ENCODE measurements at regions not wholly inside any gene's neighbourhood (a gene's known extent, or its start where the extent isn't known, plus 50 kb on each side); places are given as distances from the start of the nearest gene placed in this dataset.

- no peak overlapping the region for H3K4me2 ChIP-seq (ENCODE audit: low read length)
- no peaks in the 10 kb centered on the region for H3K27me3 ChIP-seq (ENCODE audit: insufficient read depth, low read length)
- no peak overlapping the region for H3K27ac ChIP-seq (ENCODE audit: low read depth, low read length, poor library complexity, severe bottlenecking)
- no peaks in the 10 kb centered on the region for H3K4me1 ChIP-seq (ENCODE audit: insufficient read depth, low read length, severe bottlenecking)
- no peaks in the 10 kb centered on the region for H3K9me3 ChIP-seq (ENCODE audit: low read length)
- no peaks in the 10 kb centered on the region for H3K9me2 ChIP-seq (ENCODE audit: low read depth, low read length)
- TF ChIP-seq CTCF (IDR thresholded peaks at IDR 0.05; ENCODE audit: low read length), result no peak
- no peak for TF ChIP-seq EZH2 (IDR thresholded peaks at IDR 0.05; ENCODE audit: borderline replicate concordance, low read length)
- H4K20me1 ChIP-seq (ENCODE audit: insufficient read depth, low read length), result no peaks in the 10 kb centered on the region
- no peak overlapping the region for H3K4me3 ChIP-seq (ENCODE audit: low read depth, low read length, poor library complexity, severe bottlenecking)
- no peak overlapping the region for H3K9ac ChIP-seq (ENCODE audit: low read length)
- no peaks in the 10 kb centered on the region for H3F3A ChIP-seq (ENCODE audit: insufficient read depth, low read length)
- H2AFZ ChIP-seq (ENCODE audit: low read length), result no peak overlapping the region
- H3K36me3 ChIP-seq (ENCODE audit: insufficient read depth, low read length), result no peaks in the 10 kb centered on the region
- H3K79me2 ChIP-seq (ENCODE audit: insufficient read depth, low read length), result no peaks in the 10 kb centered on the region
Measured at GRCh38 chr6:166853371-166854325, 102.7 kb downstream of the RNASET2 start.

DNA sequence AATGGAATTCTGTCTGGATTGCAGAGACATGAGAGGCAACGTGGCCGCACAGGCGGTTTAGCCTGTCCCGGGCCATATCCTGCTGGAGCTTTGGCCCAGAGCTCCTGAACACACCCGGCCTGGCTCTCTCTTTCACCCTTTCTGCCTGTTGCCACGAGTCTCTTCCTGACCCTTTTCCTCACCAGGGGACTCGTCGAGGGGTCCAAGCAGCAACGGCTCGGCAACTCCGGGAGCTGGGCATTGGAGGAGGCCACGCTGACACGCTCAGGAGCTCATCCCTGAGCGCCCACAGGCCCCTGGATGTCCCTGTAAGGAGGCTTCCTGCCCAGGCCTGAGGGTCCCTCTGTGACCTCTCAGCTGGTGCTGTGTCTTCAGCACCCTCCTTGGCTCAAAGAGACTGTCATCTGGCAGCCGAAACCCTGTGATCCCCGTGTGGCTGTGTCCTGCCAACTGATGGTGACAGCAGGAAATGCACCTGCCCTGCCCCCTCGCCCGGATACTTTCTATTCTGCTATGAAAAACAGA, 103.8 kb downstream of the RNASET2 start:
- H3K9me3 ChIP-seq (ENCODE audit: low read length), result no peaks in the 10 kb centered on the region
- no peaks in the 10 kb centered on the region for H3F3A ChIP-seq (ENCODE audit: insufficient read depth, low read length)
- no peak overlapping the region for H3K4me3 ChIP-seq (ENCODE audit: low read depth, low read length, poor library complexity, severe bottlenecking)
- H3K9ac ChIP-seq (ENCODE audit: low read length), result no peak overlapping the region
- H3K4me2 ChIP-seq (ENCODE audit: low read length), result no peak overlapping the region
- H3K27ac ChIP-seq (ENCODE audit: low read depth, low read length, poor library complexity, severe bottlenecking), result no peak overlapping the region
- no peaks in the 10 kb centered on the region for H3K36me3 ChIP-seq (ENCODE audit: insufficient read depth, low read length)
- no peaks in the 10 kb centered on the region for H4K20me1 ChIP-seq (ENCODE audit: insufficient read depth, low read length)
- no peaks in the 10 kb centered on the region for H3K4me1 ChIP-seq (ENCODE audit: insufficient read depth, low read length, severe bottlenecking)
- TF ChIP-seq CTCF (IDR thresholded peaks at IDR 0.05; ENCODE audit: low read length) (no peak), EZH2 (IDR thresholded peaks at IDR 0.05; ENCODE audit: borderline replicate concordance, low read length) (no peak)
- no peak overlapping the region for H2AFZ ChIP-seq (ENCODE audit: low read length)
- no peaks in the 10 kb centered on the region for H3K27me3 ChIP-seq (ENCODE audit: insufficient read depth, low read length)
- H3K79me2 ChIP-seq (ENCODE audit: insufficient read depth, low read length), result no peaks in the 10 kb centered on the region
- H3K9me2 ChIP-seq (ENCODE audit: low read depth, low read length), result no peaks in the 10 kb centered on the region

DNA sequence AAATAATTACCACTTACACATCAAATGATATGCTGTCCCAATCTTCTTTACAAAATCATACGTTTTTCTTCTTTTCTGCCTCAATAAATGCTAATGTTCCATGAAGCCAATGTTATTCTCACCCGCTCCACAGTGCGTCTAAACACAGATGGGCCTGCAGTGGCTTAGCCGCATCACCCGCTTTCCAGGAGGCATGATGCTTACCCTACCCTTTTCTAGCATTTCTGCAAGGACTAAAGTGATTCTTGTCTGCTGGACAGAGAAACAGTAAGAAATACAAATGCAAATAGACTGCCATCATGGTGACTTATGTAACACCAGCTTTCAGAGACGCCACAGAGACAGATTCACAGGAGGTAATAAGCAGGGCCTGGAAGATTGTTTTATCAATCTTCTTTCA, 104.4 kb downstream of the RNASET2 start:
- no peaks in the 10 kb centered on the region for H3K79me2 ChIP-seq (ENCODE audit: insufficient read depth, low read length)
- H3K9ac ChIP-seq (ENCODE audit: low read length), result no peak overlapping the region
- H4K20me1 ChIP-seq (ENCODE audit: insufficient read depth, low read length), result no peaks in the 10 kb centered on the region
- no peaks in the 10 kb centered on the region for H3K9me3 ChIP-seq (ENCODE audit: low read length)
- no peak overlapping the region for H3K4me2 ChIP-seq (ENCODE audit: low read length)
- no peaks in the 10 kb centered on the region for H3K9me2 ChIP-seq (ENCODE audit: low read depth, low read length)
- H3K27me3 ChIP-seq (ENCODE audit: insufficient read depth, low read length), result no peaks in the 10 kb centered on the region
- H3F3A ChIP-seq (ENCODE audit: insufficient read depth, low read length), result no peaks in the 10 kb centered on the region
- H3K4me1 ChIP-seq (ENCODE audit: insufficient read depth, low read length, severe bottlenecking), result no peaks in the 10 kb centered on the region
- no peak for TF ChIP-seq CTCF (IDR thresholded peaks at IDR 0.05; ENCODE audit: low read length)
- no peak for TF ChIP-seq EZH2 (IDR thresholded peaks at IDR 0.05; ENCODE audit: borderline replicate concordance, low read length)
- H2AFZ ChIP-seq (ENCODE audit: low read length), result no peak overlapping the region
- no peak overlapping the region for H3K27ac ChIP-seq (ENCODE audit: low read depth, low read length, poor library complexity, severe bottlenecking)
- H3K4me3 ChIP-seq (ENCODE audit: low read depth, low read length, poor library complexity, severe bottlenecking), result no peak overlapping the region
- H3K36me3 ChIP-seq (ENCODE audit: insufficient read depth, low read length), result no peaks in the 10 kb centered on the region

Measured in OCI-LY1 (cell line).